ENCODE measurements at regions not wholly inside any gene's neighbourhood (a gene's known extent, or its start where the extent isn't known, plus 50 kb on each side); places are given as distances from the start of the nearest gene placed in this dataset.

GRCh38 chr15:56805466-56806147, 72.3 kb upstream of the ZNF280D start:
- no peak for ATAC-seq
- H2AFZ ChIP-seq (ENCODE audit: low read length): no peak overlapping the region
- 34% methylated on average over 9 of the region's 9 CpGs for WGBS (ENCODE audit: low lambda C conversion rate)

GRCh38 chr15:56804938-56805337, 71.6 kb upstream of the ZNF280D start:
- DNase-seq (ENCODE audit: low spot score) (no peak), FAIRE-seq (no peak), ATAC-seq (no peak)
- Histone ChIP-seq H3K4me3 (replicated peaks in 1 of 3; ENCODE audit: insufficient read depth in 1 of 3, low read depth in 2 of 3, low read length in 3 of 3) (no peak overlapping the region), H2AFZ (ENCODE audit: low read length) (no peak overlapping the region), H3K27me3 (ENCODE audit: control insufficient read depth in 1 of 2, insufficient read depth in 2 of 2, low read length in 2 of 2) (no peaks in the 10 kb centered on the region), H3K36me3 (replicated peaks in 1 of 2; ENCODE audit: control insufficient read depth in 1 of 2, insufficient read depth in 2 of 2, low read length in 2 of 2) (no peaks in the 10 kb centered on the region), H4K20me1 (ENCODE audit: insufficient read depth, low read length) (no peaks in the 10 kb centered on the region), H3K9me3 (ENCODE audit: low read length) (peaks cover 9% of the 10 kb centered on the region; the same call in 1 of the 2 replicates), H3K79me2 (ENCODE audit: insufficient read depth, low read length) (no peaks in the 10 kb centered on the region), H3K4me2 (ENCODE audit: low read depth, low read length) (no peak overlapping the region), H3K4me1 (ENCODE audit: insufficient read depth, low read length) (no peaks in the 10 kb centered on the region), H3K9ac (ENCODE audit: insufficient read depth, low read depth, low read length) (no peak overlapping the region), H3K27ac (ENCODE audit: extremely low read length, insufficient read depth, low read length) (no peak overlapping the region)
- TF ChIP-seq YEATS2 (CRISPR knock-in tag; IDR thresholded peaks at IDR 0.05; ENCODE audit: borderline replicate concordance) (no peak), MYNN (CRISPR knock-in tag; IDR thresholded peaks at IDR 0.05; ENCODE audit: low read depth) (no peak)
- intact Hi-C loops (cut with micrococcal nuclease; ENCODE audit: unreplicated experiment) (no loop called here), in situ Hi-C loops (cut with HindIII; ENCODE audit: extremely low pct_ligation_motif_present, low pct_unique_long_range_greater_than_20kb) (loop anchor here (25.0 kb wide), 1 partner anchor 732 kb away; no protein-coding TSS in a partner anchor)
- POLR2A ChIA-PET: no interaction called here
- CTCF ChIA-PET (ENCODE audit: low intra/inter-chr PET ratio, low total read pairs): no interaction called here
- 36% methylated on average over 3 of the region's 3 CpGs for whole genome bisulfite sequencing (ENCODE audit: low lambda C conversion rate)
- no TSS peak for BruUV-seq (replicated peaks)

More at GRCh38 chr15:56805466-56806147, 72.3 kb upstream of the ZNF280D start:
- no peak for FAIRE-seq
- CTCF ChIA-PET (ENCODE audit: low intra/inter-chr PET ratio, low total read pairs): no interaction called here
- no peaks in the 10 kb centered on the region for H4K20me1 ChIP-seq (ENCODE audit: insufficient read depth, low read length)
- H3K4me1 ChIP-seq (ENCODE audit: insufficient read depth, low read length): no peaks in the 10 kb centered on the region
- POLR2A ChIA-PET: no interaction called here
- H3K27me3 ChIP-seq (ENCODE audit: control insufficient read depth in 1 of 2, insufficient read depth in 2 of 2, low read length in 2 of 2): no peaks in the 10 kb centered on the region
- H3K4me3 ChIP-seq (replicated peaks in 1 of 3; ENCODE audit: insufficient read depth in 1 of 3, low read depth in 2 of 3, low read length in 3 of 3): no peak overlapping the region
- no peak overlapping the region for H3K27ac ChIP-seq (ENCODE audit: extremely low read length, insufficient read depth, low read length)
- in situ Hi-C loops (cut with HindIII; ENCODE audit: extremely low pct_ligation_motif_present, low pct_unique_long_range_greater_than_20kb): loop anchor here (25.0 kb wide), 1 partner anchor 732 kb away; no protein-coding TSS in a partner anchor
- no peak overlapping the region for H3K4me2 ChIP-seq (ENCODE audit: low read depth, low read length)
- intact Hi-C loops (cut with micrococcal nuclease; ENCODE audit: unreplicated experiment): no loop called here
- peaks cover 9% of the 10 kb centered on the region; the same call in 1 of the 2 replicates for H3K9me3 ChIP-seq (ENCODE audit: low read length)
- no TSS peak for BruUV-seq (replicated peaks)
- TF ChIP-seq FOSL2 (CRISPR knock-in tag; IDR thresholded peaks at IDR 0.05): peak; percentile 66
- no peak for TF ChIP-seq ZNF615 (CRISPR knock-in tag; IDR thresholded peaks at IDR 0.05; ENCODE audit: borderline replicate concordance)
- H3K36me3 ChIP-seq (replicated peaks in 1 of 2; ENCODE audit: control insufficient read depth in 1 of 2, insufficient read depth in 2 of 2, low read length in 2 of 2): no peaks in the 10 kb centered on the region
- no peak for DNase-seq (ENCODE audit: low spot score)
- no peak overlapping the region for H3K9ac ChIP-seq (ENCODE audit: insufficient read depth, low read depth, low read length)
- no peaks in the 10 kb centered on the region for H3K79me2 ChIP-seq (ENCODE audit: insufficient read depth, low read length)
